Nephron progenitor cell (in vitro differentiated cells): ENCODE measurements at regions not wholly inside any gene's neighbourhood (a gene's known extent, or its start where the extent isn't known, plus 50 kb on each side); places are given as distances from the start of the nearest gene placed in this dataset.

Experiments
- DNase-seq: peaks from one replicate; pipeline ENCODE4 v3.0.0; 2021
- H3K27ac Mint-ChIP-seq: 2 replicates; pipeline ENCODE4 v1.8.0; 2021; ENCODE audit warnings: mild to moderate bottlenecking, moderate library complexity, mixed read lengths
- H3K27me3 Mint-ChIP-seq: 2 replicates; pipeline ENCODE4 v1.8.0; 2021; ENCODE audit warnings: mild to moderate bottlenecking, low read depth, mixed read lengths; ENCODE audit not compliant: poor library complexity
- H3K36me3 Mint-ChIP-seq: 2 replicates; pipeline ENCODE4 v1.8.0; 2021; ENCODE audit warnings: low read depth, mixed read lengths
- H3K4me1 Mint-ChIP-seq: 2 replicates; pipeline ENCODE4 v1.8.0; 2021; ENCODE audit warnings: mixed read lengths
- H3K4me3 Mint-ChIP-seq: 2 replicates; pipeline ENCODE4 v1.8.0; 2021; ENCODE audit warnings: mild to moderate bottlenecking, moderate library complexity, mixed read lengths
- H3K9me3 Mint-ChIP-seq: 2 replicates; pipeline ENCODE4 v1.8.0; 2021; ENCODE audit warnings: mild to moderate bottlenecking, moderate library complexity, mixed read lengths
- TF ChIP-seq, protein P1 (sequence below): fragments of 200-600 bp; sonication (generic); IDR thresholded peaks from 2 replicates; pipeline ENCODE4 v1.5.0; 2021; ENCODE audit warnings: antibody characterized with exemption

DNA sequence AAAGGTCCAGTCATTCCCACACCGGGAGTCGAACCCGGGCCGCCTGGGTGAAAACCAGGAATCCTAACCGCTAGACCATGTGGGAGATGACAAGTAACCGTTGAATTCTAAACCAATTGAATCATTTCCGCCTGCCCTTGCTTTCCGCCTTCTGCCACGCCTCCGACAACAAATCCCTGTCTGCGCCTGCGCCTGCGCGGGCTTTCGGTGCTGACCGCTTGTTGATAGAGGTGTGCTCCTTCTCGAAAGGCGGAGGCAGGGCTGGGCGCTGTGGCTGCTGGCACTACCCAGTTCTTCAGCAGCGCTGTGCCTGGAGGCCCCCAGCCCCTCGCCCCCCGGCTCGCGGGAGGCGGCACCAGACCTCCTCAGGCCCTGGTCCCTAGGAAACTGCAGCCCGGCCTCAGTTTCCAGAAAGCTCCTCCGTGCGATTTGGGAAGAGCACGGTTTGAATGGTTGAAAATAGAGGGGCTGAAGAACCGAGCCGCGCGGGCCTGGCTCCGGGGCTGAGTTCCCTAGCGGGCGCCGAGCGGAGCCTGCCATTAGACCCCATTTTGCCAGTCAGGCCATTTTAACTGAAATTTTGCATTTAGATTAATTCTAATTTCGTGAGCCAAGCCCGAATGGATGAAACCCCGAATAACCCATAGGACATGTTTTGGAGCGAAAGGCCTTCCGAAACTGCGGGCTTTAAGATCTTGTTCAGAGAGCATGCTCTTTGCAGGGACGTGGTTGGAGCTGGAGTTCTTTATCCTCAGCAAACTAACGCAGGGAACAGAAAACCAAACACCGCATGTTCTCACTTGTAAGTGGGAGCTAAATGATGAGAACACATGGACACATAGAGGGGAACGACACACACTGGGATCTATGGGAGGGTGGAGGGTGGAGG lies 219.3 kb upstream of the ATP10A start:
- no peaks in the 10 kb centered on the region for H3K36me3 Mint-ChIP-seq
- H3K4me3 Mint-ChIP-seq = peak overlapping the region; percentile 92

DNA sequence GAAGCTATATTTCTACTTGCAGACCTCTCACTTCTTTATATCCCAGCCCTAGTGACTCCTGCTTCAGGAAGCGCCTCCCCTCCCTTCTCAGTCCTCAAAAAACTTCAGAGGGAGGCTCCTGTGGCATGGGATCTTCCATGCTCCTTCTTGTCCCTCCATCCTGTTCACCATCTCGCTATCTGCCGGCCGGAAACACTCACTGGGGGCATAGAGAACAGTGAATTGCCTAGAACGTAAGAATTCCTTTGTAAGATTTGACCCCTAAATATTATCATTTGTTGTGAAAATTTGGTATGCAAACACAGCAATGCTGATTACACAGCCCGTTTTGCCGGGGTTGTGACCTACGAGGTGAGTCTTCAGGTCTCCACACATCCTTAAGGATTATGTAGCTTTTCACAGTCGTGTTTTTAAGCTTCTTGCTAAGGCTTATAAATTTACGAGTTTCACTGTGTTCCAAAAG lies 218.7 kb upstream of the ATP10A start:
- Mint-ChIP-seq H3K36me3 (no peaks in the 10 kb centered on the region), H3K4me3 (peak overlapping the region; percentile 92), H3K9me3 (peaks cover 4% of the 10 kb centered on the region), H3K4me1 (peaks cover 23% of the 10 kb centered on the region), H3K27me3 (peaks cover 17% of the 10 kb centered on the region), H3K27ac (peak overlapping the region; percentile 77)
- DNase-seq = no peak
- TF ChIP-seq, protein P1, sequence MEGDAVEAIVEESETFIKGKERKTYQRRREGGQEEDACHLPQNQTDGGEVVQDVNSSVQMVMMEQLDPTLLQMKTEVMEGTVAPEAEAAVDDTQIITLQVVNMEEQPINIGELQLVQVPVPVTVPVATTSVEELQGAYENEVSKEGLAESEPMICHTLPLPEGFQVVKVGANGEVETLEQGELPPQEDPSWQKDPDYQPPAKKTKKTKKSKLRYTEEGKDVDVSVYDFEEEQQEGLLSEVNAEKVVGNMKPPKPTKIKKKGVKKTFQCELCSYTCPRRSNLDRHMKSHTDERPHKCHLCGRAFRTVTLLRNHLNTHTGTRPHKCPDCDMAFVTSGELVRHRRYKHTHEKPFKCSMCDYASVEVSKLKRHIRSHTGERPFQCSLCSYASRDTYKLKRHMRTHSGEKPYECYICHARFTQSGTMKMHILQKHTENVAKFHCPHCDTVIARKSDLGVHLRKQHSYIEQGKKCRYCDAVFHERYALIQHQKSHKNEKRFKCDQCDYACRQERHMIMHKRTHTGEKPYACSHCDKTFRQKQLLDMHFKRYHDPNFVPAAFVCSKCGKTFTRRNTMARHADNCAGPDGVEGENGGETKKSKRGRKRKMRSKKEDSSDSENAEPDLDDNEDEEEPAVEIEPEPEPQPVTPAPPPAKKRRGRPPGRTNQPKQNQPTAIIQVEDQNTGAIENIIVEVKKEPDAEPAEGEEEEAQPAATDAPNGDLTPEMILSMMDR = no peak

More for the DNA sequence above, 219.3 kb upstream of the ATP10A start:
- peaks cover 4% of the 10 kb centered on the region for H3K9me3 Mint-ChIP-seq
- DNase-seq = peak; percentile 97
- peaks cover 23% of the 10 kb centered on the region for H3K4me1 Mint-ChIP-seq
- H3K27me3 Mint-ChIP-seq = peaks cover 17% of the 10 kb centered on the region
- H3K27ac Mint-ChIP-seq = peak overlapping the region; percentile 93
- TF ChIP-seq, protein P1 = no peak

DNA sequence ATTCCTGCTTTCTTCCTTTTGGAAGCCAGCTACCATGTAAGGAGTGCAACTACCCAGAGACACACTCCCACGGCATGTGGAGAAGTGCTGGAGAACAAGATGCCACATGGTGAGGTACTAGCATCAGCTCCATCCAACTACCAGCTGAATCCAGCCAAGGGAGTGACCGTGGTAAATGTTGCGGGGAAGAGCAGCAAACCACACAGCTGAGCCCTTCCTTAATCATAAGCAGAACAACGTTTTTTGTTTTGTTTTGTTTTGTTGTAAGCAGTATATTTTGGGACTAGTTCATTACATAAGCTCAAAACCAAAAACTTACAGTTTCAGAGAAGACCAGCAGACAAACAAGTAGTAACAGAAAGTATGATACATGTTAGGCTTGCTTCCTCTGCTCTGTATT lies 212.6 kb upstream of the ATP10A start:
- Mint-ChIP-seq H3K4me1 (no peaks in the 10 kb centered on the region), H3K4me3 (no peak overlapping the region), H3K27ac (no peak overlapping the region), H3K27me3 (peaks cover 6% of the 10 kb centered on the region), H3K9me3 (peaks cover 4% of the 10 kb centered on the region), H3K36me3 (no peaks in the 10 kb centered on the region)
- DNase-seq = no peak
- TF ChIP-seq, protein P1 = no peak

DNA sequence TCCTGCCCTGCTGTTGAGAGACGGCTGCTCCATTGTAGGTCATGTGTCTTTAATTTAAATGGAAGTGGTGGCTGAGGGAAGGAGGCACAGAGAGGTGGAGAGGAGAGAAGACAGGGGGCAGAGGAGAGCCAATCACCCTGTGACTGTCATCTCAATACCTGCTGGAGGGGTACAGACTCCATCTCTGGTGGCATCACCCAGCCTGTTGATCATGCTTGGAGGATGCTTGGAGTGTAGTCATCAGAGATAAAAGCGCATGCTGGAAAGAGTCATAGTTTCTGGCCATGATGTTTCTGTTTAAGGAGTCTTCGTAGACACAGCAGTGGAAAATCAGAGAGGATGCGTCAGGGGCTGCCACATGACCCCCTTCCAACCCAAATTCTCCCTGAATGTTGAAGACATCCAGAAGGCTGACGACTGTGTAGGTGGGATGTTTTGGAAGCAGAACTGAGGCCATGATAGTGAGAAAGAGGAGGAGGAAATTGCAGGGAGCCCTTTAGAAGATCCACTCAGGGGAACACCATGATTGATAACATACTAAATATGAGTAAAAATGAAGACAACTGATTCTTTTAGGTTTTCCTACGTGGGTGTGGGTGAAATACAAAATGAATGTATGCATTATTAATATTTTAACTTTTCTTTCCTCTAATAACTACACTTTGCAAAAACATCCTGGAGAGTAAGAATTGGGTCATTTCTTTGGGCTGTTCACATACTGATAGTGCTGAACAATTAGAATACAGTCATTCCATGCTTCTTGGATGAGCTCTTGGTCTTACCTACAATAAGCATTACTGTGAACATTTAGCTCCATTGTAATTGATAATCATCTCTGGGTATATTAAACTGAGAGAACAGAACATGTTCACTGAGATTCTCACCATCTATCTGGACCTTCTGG lies 210.6 kb upstream of the ATP10A start:
- Mint-ChIP-seq H3K4me3 (no peak overlapping the region), H3K4me1 (peaks cover 13% of the 10 kb centered on the region), H3K36me3 (no peaks in the 10 kb centered on the region), H3K27ac (no peak overlapping the region), H3K27me3 (no peaks in the 10 kb centered on the region), H3K9me3 (peaks cover 4% of the 10 kb centered on the region)
- TF ChIP-seq, protein P1 = no peak
- no peak for DNase-seq

DNA sequence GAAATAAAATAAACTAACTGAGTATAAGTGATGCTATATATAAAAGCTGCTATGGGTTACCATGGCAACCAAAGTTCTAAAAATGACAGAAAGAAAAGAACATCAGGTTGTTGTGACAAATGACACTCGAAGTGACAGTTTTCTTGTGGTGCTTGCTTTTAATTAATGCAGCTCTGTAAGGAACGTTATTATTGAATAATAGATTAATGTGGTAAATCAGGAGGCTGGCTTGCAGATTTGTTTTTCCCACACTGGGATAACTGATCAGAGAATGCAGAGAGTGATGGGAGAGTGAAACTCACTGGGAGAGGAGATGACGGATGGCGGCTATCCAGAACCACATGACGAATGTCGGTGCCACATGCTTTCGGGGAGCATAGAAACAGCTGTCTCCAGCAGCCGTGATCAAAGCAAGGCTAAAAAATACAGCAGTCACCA lies 207.0 kb upstream of the ATP10A start:
- peaks cover 21% of the 10 kb centered on the region for H3K4me1 Mint-ChIP-seq
- H3K4me3 Mint-ChIP-seq = no peak overlapping the region

More for the DNA sequence above, 207.0 kb upstream of the ATP10A start:
- H3K27me3 Mint-ChIP-seq = no peaks in the 10 kb centered on the region
- peaks cover 4% of the 10 kb centered on the region for H3K9me3 Mint-ChIP-seq
- no peak for DNase-seq
- no peaks in the 10 kb centered on the region for H3K36me3 Mint-ChIP-seq
- H3K27ac Mint-ChIP-seq = peak overlapping the region; percentile 1
- TF ChIP-seq, protein P1 = no peak
